ENCODE measurements at regions not wholly inside any gene's neighbourhood (a gene's known extent, or its start where the extent isn't known, plus 50 kb on each side); places are given as distances from the start of the nearest gene placed in this dataset.

- H3K36me3 ChIP-seq: no peaks in the 10 kb centered on the region
- TF ChIP-seq CTCF (IDR thresholded peaks at IDR 0.05; ENCODE audit: low read depth, low read length): no peak
- peaks cover 11% of the 10 kb centered on the region for H3K4me1 ChIP-seq (ENCODE audit: low read depth)
- H3K9me3 ChIP-seq (ENCODE audit: low read depth): no peaks in the 10 kb centered on the region
- no peaks in the 10 kb centered on the region for H3K27me3 ChIP-seq
- no peak overlapping the region for H3K27ac ChIP-seq
- DNase-seq (ENCODE audit: low read depth in 1 of 2, low spot score in 1 of 2): no peak
- H3K4me3 ChIP-seq: no peak overlapping the region
Observed at GRCh38 chr1:220378571-220379302, 106.5 kb upstream of the RAB3GAP2 start.

- Histone ChIP-seq H3K36me3 (no peaks in the 10 kb centered on the region), H3K9me3 (ENCODE audit: low read depth) (no peaks in the 10 kb centered on the region), H3K4me1 (ENCODE audit: low read depth) (peaks cover 3% of the 10 kb centered on the region), H3K27me3 (no peaks in the 10 kb centered on the region), H3K27ac (no peak overlapping the region), H3K4me3 (no peak overlapping the region)
- no peak for TF ChIP-seq CTCF (IDR thresholded peaks at IDR 0.05; ENCODE audit: low read depth, low read length)
- no peak for DNase-seq (ENCODE audit: low read depth in 1 of 2, low spot score in 1 of 2)
Observed at GRCh38 chr1:220375715-220376114, 103.5 kb upstream of the RAB3GAP2 start.

- no peak for TF ChIP-seq CTCF (IDR thresholded peaks at IDR 0.05; ENCODE audit: low read depth, low read length)
- Histone ChIP-seq H3K4me1 (ENCODE audit: low read depth) (peaks cover 14% of the 10 kb centered on the region), H3K9me3 (ENCODE audit: low read depth) (no peaks in the 10 kb centered on the region), H3K36me3 (no peaks in the 10 kb centered on the region), H3K4me3 (no peak overlapping the region), H3K27me3 (no peaks in the 10 kb centered on the region), H3K27ac (no peak overlapping the region)
- DNase-seq (ENCODE audit: low read depth in 1 of 2, low spot score in 1 of 2): no peak
Observed at GRCh38 chr1:220374449-220374848, 102.2 kb upstream of the RAB3GAP2 start.

- Histone ChIP-seq H3K36me3 (no peaks in the 10 kb centered on the region), H3K4me1 (ENCODE audit: low read depth) (peaks cover 14% of the 10 kb centered on the region), H3K9me3 (ENCODE audit: low read depth) (no peaks in the 10 kb centered on the region), H3K27me3 (no peaks in the 10 kb centered on the region), H3K4me3 (no peak overlapping the region), H3K27ac (no peak overlapping the region)
- no peak for TF ChIP-seq CTCF (IDR thresholded peaks at IDR 0.05; ENCODE audit: low read depth, low read length)
- DNase-seq (ENCODE audit: low read depth in 1 of 2, low spot score in 1 of 2): no peak
Observed at GRCh38 chr1:220372451-220372850, 100.2 kb upstream of the RAB3GAP2 start.

GRCh38 chr1:220371324-220371723, 99.1 kb upstream of the RAB3GAP2 start:
- no peak overlapping the region for H3K27ac ChIP-seq
- no peak for TF ChIP-seq CTCF (IDR thresholded peaks at IDR 0.05; ENCODE audit: low read depth, low read length)
- no peaks in the 10 kb centered on the region for H3K36me3 ChIP-seq
- peak in 1 of 2 donors; percentile 25 for DNase-seq (ENCODE audit: low read depth in 1 of 2, low spot score in 1 of 2)
- no peaks in the 10 kb centered on the region for H3K9me3 ChIP-seq (ENCODE audit: low read depth)
- no peak overlapping the region for H3K4me3 ChIP-seq
- no peaks in the 10 kb centered on the region for H3K27me3 ChIP-seq
- peaks cover 14% of the 10 kb centered on the region for H3K4me1 ChIP-seq (ENCODE audit: low read depth)

Measured in cardiac muscle cell (in vitro differentiated cells and primary cell).